DMS114 treated with DMSO at 0.1 percent for 48 hours (cell line): ENCODE measurements at regions not wholly inside any gene's neighbourhood (a gene's known extent, or its start where the extent isn't known, plus 50 kb on each side); places are given as distances from the start of the nearest gene placed in this dataset.
"Not testable (repeated sequence)": the region's sequence is repeated elsewhere in the genome, so short reads cannot be mapped to it uniquely, and the experiment has no call there.

Source experiments
- DNase-seq: peaks from one replicate; lab custom pipeline; 2025; ENCODE audit not compliant: unreplicated experiment; lab: John Stamatoyannopoulos, UW

DNA sequence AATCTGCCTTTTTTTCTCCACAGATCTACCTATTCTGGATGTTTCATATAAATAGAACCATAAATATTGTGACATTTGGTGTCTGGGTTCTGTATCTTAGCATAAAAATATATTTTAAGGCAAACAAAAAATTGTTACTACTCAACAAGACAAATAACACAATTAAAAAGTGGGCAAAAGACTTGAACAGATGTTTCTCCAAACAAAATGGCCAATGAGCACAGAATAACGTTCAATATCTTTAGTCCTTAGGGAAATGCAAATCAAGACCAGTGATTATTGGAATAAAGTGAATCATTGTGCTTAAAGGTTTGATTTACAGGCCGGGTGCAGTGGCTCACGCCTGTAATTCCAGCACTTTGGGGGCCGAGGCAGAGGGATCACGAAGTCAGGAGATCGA lies 1331.3 kb downstream of the AACS start:
- DNase-seq = no peak

DNA sequence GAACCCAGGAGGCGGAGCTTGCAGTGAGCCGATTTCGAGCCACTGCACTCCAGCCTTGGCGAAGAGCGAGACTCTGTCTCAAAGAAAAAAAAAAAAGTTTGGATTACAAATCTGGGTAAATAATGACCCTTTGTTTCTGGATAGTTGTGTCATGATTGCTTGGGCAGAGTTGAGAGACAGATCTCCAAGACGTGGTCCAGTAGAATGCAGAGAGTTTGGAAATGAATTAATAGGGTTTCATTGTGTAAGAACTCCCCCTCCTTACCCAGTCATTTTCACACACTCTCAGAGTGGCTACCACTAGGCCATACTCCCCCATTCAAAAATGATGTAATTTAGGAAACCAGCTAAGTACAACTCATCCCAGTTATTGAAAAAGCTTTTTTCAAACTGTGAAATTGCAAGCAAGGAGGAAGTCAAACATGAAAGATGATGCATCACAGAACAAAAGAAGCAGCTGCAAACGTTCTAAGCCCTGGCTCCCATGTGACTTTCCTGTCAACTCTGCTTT lies 1331.9 kb downstream of the AACS start:
- DNase-seq = no peak

DNA sequence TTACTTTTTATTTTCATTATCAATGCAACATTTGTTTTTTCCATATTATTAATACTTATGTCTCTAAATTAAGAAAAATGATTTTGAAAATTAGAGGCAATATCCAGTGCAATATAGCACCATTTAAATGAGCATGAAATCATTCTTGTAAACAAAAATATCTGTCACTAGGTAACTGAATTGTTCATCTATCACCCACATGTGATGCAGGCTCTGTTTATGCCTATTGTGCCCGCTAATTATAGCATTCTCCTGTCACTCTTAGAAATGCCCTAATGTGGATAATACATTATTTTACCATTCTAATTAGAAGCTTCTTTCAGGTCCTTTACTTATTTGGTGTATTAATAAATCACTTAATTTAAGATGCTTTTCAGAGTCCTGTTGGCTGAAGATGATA lies 1332.4 kb downstream of the AACS start:
- no peak for DNase-seq

DNA sequence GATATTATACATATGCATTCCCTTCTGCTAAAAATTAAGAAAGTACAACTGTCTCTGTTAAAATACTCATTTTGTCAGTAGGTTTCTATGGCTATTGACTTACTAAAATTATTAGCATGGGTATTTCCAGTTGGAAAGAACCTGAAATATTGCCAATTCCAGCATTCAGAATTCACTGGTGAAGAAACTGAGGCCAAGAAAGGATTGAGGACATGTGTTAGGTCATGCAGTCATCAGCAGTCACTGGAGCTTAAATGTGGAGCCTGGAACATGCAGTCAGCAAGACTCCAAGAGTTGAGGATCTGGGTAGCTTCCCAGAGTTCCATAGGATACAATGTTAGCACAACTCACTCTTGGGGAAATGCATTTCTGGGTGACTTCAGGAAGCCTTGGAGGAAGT lies 1335.6 kb downstream of the AACS start:
- DNase-seq = no peak

DNA sequence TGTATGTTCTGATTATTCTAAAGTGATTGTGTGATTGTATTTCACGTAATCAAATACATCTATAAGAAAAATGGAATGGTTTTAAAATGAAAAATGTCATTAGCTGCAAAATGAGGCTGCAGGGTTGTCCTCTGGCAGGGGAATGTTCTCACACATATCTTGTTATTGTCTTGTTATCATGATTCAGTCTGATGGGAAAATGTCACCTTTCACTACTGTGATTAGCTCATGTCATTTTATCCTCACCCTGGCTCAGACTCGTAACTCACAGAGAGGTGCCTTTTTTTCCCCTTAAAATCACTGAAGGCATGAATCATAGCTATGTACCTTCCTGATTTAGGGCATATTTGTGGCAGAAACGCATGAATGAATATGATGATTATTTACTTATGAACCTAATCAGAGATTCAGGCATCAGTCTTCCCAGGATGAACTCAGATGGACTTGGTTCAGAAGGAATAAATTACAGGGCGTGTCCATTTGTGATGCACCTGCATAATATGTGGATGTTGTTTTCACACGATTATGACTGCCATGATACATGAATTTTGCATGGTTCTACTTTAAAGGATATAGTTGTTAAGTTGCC lies 1339.2 kb downstream of the AACS start:
- no peak for DNase-seq

DNA sequence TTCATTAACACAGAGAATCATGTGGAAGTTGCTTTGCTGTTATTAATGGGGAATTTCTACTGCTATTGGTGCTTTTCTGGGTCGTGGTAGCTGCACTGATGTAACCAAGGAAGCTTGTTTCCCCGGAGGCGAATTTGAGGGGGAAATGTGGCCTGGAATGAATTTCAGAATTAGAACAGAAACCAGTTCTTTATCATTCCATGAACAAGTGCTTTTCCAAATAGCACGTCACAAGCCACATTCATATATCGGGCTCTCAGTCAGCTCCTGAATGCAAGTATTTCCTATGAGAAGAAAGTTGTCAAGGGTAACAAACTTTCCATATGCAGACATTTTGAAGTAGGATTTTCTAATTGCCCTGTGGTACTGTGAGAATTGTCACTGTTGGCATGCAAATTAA lies 1353.2 kb downstream of the AACS start:
- no peak for DNase-seq

DNA sequence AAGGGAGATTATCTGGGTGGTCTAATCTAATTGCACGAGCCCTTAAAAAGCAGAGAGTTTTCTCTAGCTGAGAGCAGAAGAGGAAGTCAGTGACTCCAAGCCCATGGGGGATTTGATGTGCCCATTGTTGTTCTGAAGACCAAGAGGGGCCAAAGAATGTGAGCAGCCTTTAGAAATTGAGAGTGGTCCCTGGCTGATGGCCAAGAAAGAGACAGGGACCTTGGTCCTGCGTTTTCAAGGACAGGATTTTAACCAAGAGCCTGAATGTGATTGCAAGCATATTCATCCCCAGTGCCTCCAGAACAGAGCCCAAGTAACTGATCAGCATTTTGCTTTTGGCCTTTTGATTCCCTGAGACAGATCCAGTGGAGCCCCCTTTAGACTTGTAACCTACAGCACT lies 1353.9 kb downstream of the AACS start:
- DNase-seq = no peak

DNA sequence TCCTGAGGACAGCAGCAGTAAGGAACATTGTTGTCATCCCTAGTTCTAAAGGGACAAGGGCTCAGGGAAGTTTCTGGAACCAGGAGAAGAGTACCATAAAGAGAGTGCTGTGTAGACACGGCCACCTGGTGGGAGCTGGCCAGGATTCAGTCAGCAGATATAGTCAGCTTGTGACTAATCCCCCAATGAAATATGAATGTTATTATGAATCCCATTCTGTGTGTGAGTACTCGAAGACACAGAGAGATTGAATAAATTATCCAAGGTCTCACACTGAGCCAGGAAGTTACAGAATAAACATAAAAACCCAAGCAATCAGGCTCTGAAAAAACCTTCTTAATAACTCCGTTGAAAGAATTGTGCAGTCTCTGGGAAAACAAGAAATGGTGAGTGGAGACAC lies 1359.5 kb downstream of the AACS start:
- DNase-seq = no peak

DNA sequence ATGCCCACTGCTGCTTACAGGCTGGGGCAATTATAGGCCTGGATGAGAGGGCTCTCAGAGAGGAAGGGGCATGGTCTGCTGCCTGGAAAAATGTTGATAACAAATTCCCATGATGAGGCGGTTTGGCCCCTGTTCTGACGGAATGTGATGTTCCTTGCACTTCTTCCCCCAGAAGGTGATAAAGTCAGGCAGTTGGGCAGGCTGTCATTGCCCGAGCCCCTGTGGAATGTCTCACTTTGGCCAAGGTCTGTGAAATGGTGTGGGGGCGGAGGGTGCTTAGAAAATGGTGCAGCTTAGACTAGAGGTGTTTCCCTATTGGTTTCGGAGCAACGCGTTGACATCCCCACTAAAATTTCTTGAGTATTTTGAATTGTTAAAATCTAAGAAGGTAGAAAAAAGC lies 1360.0 kb downstream of the AACS start:
- no peak for DNase-seq

DNA sequence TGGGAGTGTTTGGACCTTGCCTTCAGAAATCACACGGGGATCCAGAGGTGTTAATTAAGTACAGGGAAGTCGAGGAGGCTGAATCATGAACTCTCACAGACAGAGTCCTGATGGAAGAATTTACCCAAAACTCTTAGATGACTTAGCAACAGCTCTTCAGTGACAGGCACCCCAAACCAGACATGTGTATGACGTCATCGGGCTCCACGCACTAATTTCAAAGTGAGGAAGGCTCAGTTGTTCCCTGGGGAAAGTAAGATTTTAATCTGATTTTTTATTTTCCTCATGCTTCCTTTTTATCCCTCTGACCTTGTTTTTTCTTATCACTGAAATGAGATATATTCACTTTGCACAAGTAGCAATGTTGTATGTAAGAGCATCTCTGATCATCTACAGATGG lies 1363.5 kb downstream of the AACS start:
- DNase-seq = no peak

DNA sequence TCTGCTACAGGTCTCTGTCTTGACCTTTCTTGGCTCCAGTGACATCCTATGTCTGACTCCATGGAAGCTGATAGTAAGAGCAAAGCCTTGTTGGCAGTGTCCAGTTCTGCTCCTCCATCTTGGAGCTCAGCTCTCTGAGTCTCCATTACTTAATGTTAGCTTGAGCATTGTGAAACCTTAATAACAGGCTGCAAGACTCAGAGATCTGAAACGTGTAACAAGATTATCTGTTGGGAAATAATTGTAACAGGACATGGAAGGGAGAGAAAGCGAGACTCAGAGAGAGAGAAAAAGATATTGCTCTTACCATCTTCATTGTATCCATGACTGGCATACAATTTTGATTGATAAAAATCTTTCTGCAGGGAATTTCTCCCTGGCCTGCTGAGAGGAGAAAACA lies 1365.7 kb downstream of the AACS start:
- DNase-seq = no peak

DNA sequence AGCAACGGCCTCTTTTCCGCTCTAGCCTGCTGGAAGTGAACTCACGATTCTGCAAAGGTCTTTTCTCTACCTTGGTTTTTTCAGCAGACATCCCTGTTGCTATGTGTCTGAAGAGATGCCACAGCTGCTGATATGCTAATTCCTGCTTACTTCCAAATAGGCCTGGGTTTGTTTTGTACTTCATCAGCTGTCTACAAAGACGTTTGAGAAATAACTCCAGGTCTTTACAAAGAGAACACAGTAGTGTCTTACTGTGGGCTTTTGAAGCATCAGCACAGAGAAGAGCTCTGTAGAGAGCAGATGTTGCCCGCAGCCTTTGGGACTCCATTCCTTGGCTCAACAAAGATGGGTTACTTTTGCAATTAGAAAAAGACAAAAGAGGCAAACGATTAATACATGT lies 1366.5 kb downstream of the AACS start:
- no peak for DNase-seq

DNA sequence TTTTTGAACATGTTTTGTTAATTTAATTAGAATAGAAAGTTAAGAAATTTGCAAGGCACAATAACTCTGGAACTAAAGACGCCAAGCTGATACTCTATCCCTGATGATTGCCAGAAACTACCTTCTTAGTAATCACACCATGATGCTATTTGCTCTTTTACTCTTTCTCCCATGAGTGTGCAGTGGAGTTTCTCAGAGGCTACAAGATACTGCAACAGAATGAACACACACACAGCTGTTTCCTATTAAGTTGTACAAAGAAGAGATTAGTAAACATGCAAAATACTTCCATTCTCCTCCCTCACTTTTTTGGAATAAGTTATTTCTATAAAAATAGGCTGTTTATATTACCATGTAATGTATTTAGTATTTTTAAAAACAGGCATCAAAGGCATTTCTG lies 1367.5 kb downstream of the AACS start:
- no peak for DNase-seq

DNA sequence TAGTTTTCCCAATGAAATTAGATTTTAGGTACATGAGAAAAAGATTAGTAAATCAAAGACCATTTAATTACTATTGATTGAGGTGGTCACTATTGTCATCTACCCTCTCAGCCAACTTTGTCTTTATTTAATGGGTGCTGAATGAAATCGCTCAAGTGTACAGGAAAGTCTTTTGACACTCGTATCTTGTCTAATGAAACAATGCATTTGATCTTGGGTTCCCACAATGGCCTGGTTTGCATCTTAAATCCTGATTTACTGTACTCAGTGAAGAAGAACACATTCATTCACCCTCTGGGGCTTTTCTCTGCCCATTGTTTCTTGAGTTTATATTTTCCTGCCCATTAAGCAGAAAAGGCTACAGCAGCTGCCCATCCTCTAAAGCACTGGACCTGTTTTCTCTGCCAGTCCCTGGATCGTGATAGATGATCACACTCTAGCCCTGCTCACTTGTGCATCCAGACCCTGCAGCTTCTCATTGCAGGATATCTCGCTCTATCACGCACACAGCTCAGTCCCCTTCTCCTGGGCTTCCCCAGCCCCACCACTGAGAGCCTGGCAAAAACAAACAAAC lies 1369.3 kb downstream of the AACS start:
- no peak for DNase-seq

DNA sequence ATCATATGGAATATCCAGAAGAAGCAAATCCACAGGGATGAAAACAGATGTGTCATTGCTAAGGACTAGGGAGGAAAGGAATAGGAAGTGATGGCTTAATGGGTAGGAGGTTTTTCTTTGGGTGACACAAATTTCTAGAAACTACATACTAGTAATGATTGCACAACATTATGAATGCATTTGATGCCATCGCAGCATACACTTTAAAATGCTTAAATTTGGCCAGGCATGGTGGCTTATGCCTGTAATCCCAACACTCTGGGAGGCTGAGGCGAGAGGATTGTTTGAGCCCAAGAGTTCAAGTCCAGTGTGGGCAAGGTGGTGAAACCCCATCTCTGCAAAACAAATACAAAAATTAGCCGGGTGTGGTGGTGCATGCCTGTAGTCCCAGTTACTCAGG lies 1370.8 kb downstream of the AACS start:
- DNase-seq = no peak

DNA sequence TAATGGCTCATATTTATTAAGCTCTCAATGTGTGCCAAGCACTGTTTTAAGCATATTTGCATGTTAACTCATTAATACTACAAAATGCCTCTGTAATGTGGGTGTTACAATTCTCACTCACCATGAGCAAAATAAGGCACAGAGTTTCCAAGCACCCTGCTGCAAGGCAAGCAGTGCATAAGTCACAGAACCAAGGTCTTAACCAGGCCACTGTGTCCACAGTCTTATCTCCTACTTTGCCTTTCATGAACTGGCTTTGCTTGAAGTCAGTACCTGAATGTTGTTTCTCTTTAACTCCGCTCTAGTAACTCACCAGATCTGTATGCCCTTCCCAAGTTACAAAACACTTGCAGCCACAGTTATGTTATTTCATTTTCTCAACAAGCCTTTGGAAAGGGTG lies 1372.7 kb downstream of the AACS start:
- no peak for DNase-seq

DNA sequence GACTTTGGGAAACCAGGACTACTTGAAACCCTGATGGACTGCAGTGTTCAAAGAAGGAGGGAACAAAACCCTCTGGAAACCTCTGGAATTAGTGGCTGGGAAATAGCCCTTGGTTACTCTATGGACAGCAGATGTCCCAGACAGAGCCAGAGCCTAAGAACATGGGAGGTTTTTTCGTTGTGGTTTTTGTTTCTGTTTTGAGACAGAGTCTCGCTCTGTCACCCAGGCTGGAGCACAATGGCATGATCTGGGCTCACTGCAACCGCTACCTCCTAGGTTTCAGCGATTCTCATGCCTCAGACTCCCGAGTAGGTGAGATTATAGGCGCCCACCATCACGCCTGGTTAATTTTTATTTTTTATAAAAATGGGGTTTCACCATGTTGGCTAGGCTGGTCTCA lies 1378.7 kb downstream of the AACS start:
- no peak for DNase-seq

DNA sequence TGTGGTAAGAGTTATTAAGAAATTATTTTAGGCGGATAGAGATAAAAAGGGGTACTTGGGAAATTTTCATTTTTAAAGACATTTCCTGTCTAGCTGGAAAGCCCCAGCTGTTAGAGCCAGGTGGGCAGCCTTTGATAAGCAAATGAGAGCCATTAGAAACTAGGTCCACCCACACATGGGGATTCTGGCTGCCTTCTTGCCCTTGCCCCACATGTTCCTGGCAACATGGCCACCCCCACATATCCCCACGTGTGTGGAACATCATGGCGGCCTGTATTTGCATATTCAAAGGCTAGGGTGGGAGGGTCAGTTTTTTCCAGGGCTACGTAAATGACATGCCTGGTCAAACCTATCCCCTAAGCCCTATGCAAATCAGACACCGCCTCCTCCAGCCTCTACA lies 1382.1 kb downstream of the AACS start:
- no peak for DNase-seq

DNA sequence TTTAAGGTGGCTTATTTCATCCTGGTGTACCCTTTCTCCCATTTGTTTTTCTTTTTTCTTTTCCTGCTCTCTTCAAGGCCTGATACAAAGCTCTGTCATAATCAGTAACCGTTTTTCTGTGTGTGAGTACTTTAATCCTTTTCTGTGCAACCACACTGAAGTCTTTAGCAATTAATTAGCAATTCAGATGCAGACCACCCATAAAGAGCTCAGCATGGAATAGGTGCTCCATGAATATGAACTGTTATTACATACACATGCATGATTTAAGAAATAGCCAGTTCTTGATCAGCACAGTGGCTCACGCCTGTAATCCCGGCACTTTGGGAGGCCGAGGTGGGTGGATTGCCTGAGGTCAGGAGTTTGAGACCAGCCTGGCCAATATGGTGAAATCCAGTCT lies 1386.6 kb downstream of the AACS start:
- DNase-seq = no peak

DNA sequence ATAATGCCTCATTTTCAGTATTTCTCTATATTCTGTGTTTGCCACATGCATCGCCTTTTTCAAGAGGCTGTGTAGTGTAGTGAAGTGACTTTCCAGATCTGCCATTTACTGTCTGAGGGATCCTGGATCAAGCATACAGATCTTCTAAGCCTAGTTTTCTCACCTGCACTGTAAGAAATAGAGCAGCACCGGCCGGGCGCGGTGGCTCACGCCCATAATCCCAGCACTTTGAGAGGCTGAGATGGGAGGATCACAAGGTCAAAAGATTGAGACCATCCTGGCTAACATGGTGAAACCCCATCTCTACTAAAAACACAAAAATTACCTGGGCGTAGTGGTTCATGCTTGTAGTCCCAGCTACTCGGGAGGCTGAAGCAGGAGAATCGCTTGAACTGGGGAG lies 1387.5 kb downstream of the AACS start:
- DNase-seq = not testable (repeated sequence)

DNA sequence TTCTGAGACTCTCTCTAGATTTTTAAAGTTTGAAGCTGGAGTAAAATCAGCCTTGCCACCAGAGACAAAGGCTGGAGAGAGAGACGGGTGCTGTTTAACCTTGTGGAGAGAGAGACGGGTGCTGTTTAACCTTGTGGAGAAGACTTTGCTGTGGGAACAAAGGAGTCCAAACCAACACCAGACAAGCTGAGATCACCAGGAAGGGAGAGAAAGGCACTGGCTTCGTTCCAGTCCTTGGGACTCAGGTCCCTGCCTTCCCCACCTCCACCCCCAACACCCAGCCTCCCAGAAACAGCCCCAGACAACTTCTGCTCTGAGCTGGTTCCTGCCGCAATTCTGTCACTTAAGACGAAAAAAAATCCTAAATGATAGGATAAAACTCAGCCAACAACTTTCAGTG lies 1389.3 kb downstream of the AACS start:
- no peak for DNase-seq

DNA sequence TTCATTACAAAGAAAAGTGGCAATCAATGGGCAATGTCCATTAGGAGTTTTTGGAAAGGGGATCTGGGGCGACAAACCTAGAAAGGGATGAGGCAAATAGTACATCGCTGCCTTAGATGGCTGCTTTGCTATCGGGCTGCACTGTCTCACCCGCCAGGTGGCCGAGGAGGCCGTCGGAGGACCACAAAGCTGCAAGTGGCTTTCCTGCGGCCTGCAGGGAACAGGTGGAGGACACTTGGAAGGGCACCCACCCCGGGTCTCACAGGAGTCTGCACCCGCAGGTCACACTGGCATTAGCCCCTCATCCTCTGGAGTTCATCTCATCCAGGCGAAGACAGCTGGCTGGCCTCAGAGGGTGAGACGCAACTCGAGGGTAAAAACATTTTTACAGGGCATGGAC lies 1392.5 kb downstream of the AACS start:
- no peak for DNase-seq

DNA sequence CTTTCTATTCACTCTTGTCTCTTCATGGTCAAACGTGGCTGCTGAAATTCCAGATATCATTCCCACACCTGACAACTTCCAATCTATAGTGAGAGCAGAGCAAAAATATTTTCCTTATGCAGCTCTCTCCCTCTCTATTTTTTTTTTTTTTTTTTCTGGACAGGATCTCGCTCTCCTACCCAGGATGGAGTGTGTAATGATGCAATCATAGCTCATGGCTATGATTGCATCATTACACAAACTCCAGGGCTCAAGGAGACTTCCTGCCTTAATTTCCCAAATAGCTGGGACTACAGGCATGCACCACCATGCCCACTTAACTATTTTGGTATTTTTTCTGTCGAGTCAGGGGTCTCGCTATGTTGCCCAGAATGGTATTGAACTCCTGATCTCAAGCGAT lies 1398.9 kb downstream of the AACS start:
- DNase-seq = no peak
